ENCODE measurements at regions not wholly inside any gene's neighbourhood (a gene's known extent, or its start where the extent isn't known, plus 50 kb on each side); places are given as distances from the start of the nearest gene placed in this dataset.

- TF ChIP-seq EZH2 (IDR thresholded peaks at IDR 0.05), result no peak
- TF ChIP-seq POLR2AphosphoS5 (IDR thresholded peaks at IDR 0.05; ENCODE audit: borderline replicate concordance, low read depth, low read length), result no peak
Measured at GRCh38 chr13:82747958-82748357, 1134.3 kb downstream of the SLITRK1 start.

All from SK-N-MC (cell line).